Mammary epithelial cell (primary cell): ENCODE measurements at regions not wholly inside any gene's neighbourhood (a gene's known extent, or its start where the extent isn't known, plus 50 kb on each side); places are given as distances from the start of the nearest gene placed in this dataset.
"Not testable (repeated sequence)": the region's sequence is repeated elsewhere in the genome, so short reads cannot be mapped to it uniquely, and the experiment has no call there.

Experiments
- CTCF ChIP-seq, 2 donors: IDR thresholded peaks in 1 of 2; conservative IDR thresholded peaks in 1 of 2; 2 replicates each; pipeline ENCODE4 v1.5.1; 2011 to 2012; ENCODE audit warnings: inconsistent platforms in 2 of 2, low read length in 2 of 2, mild to moderate bottlenecking in 2 of 2, control low read depth in 1 of 2, low read depth in 1 of 2; ENCODE audit not compliant: insufficient read depth in 1 of 2; ENCODE audit errors: extremely low read depth in 1 of 2
- EZH2 ChIP-seq: IDR thresholded peaks from 2 replicates; pipeline ENCODE4 v1.6.1; 2012; ENCODE audit warnings: low read length, inconsistent platforms, borderline replicate concordance

GRCh38 chr1:24247337-24247736 lies 60.2 kb upstream of the IFNLR1 start:
- TF ChIP-seq CTCF (conservative IDR thresholded peaks at IDR 0.05 in 1 of 2, IDR thresholded peaks at IDR 0.05 in 1 of 2; ENCODE audit: extremely low read depth in 1 of 2, insufficient read depth in 1 of 2, low read depth in 1 of 2, low read length in 2 of 2); EZH2: not testable (repeated sequence)
